A673 (cell line): ENCODE measurements at regions not wholly inside any gene's neighbourhood (a gene's known extent, or its start where the extent isn't known, plus 50 kb on each side); places are given as distances from the start of the nearest gene placed in this dataset.

Experiments
- CTCF ChIP-seq: fragments of 300-800, 200-600 bp; sonication (generic); conservative IDR thresholded peaks from 2 replicates; pipeline ENCODE4 v1.5.1; 2017; ENCODE audit warnings: low read depth, mild to moderate bottlenecking, antibody characterized with exemption, low read length, moderate library complexity, mixed read lengths
- EZH2 ChIP-seq: fragments of 200-600 bp; sonication (generic); IDR thresholded peaks from 2 replicates; pipeline ENCODE4 v1.6.1; 2017; ENCODE audit warnings: borderline replicate concordance, low read depth, mild to moderate bottlenecking, mixed read lengths, antibody characterized with exemption, low read length; ENCODE audit not compliant: poor library complexity, severe bottlenecking

DNA sequence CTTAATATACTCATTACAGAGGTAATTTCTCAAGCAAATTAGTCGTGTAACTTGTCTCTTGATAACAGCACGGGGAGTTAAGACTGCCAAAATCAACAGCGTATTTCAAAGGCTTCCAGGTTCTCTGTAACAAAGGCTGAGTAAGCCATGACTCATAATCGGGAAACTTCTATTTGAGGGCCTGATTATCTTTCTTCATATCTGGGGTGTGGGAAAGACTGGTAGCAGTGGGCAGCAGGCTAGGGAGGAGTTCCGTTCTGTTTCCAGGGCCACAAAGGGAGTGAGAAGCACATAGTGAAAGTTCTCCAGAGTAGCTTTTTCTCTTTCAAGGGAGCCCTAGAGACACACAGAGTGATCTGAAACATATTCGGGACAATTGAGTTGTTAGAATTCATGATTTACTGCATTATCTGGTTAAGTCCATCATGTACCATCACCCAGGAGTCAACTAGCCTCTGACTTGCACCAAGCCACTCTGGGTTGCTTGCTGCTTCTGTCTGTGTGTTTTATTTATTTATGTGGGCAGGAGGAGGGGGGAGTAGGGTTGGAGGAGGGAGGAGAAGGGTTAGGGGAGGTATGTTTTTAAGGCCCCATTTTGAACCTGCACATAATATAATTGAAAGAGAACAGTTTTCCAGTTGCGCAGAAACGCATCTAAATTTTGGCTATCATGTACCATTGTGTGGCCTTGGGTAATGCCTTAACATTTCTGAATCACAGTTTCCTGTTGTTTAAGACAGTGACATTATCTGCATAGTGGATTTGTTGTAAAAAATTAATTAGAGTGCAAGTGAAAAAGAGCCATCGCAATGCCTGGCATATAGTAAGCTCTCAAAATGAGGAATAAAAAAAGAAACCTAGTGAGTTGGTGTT, 80.5 kb upstream of the ITPRID2 start:
- TF ChIP-seq CTCF (no peak), EZH2 (no peak)
